H9 (cell line): ENCODE measurements at regions not wholly inside any gene's neighbourhood (a gene's known extent, or its start where the extent isn't known, plus 50 kb on each side); places are given as distances from the start of the nearest gene placed in this dataset.

ENCODE experiments used
- DNase-seq: peaks from one replicate; pipeline ENCODE4 v3.0.0-alpha.2; 2017
- H2AFZ ChIP-seq: one replicate; pipeline ENCODE4 v1.6.1; 2013; ENCODE audit warnings: mild to moderate bottlenecking, low read length, control low read depth, moderate library complexity
- H2AK5ac ChIP-seq: 2 replicates; pipeline ENCODE4 v1.6.1; 2013; ENCODE audit warnings: low read length, control low read depth, mixed read lengths; ENCODE audit not compliant: insufficient read length
- H2BK120ac ChIP-seq: one replicate; pipeline ENCODE4 v1.6.1; 2013; ENCODE audit warnings: low read depth, mild to moderate bottlenecking, low read length, control low read depth, inconsistent platforms; ENCODE audit not compliant: poor library complexity, severe bottlenecking
- H2BK12ac ChIP-seq: 2 replicates; pipeline ENCODE4 v1.6.1; 2013; ENCODE audit warnings: low read length, control low read depth, mixed read lengths, low read depth; ENCODE audit not compliant: insufficient read length
- H2BK15ac ChIP-seq: 2 replicates; pipeline ENCODE4 v1.6.1; 2013; ENCODE audit warnings: low read depth, low read length, control low read depth
- H2BK20ac ChIP-seq: one replicate; pipeline ENCODE4 v1.6.1; 2013; ENCODE audit warnings: low read depth, mild to moderate bottlenecking, low read length, control low read depth, inconsistent platforms; ENCODE audit not compliant: poor library complexity, severe bottlenecking
- H2BK5ac ChIP-seq: 2 replicates; pipeline ENCODE4 v1.6.1; 2013; ENCODE audit warnings: low read length, control low read depth, mixed read lengths; ENCODE audit not compliant: insufficient read length
- H3K14ac ChIP-seq: 2 replicates; pipeline ENCODE4 v1.6.1; 2013; ENCODE audit warnings: low read length, control low read depth; ENCODE audit not compliant: insufficient read depth
- H3K18ac ChIP-seq: 2 replicates; pipeline ENCODE4 v1.6.1; 2013; ENCODE audit warnings: low read depth, mild to moderate bottlenecking, mixed read lengths, low read length, control low read depth; ENCODE audit not compliant: insufficient read length
- H3K23ac ChIP-seq: 2 replicates; pipeline ENCODE4 v1.6.1; 2013; ENCODE audit warnings: low read length, control low read depth, mixed read lengths, low read depth; ENCODE audit not compliant: insufficient read length
- H3K23me2 ChIP-seq: 2 replicates; pipeline ENCODE4 v1.6.1; 2013; ENCODE audit warnings: low read depth, mild to moderate bottlenecking, mixed read lengths, low read length, control low read depth; ENCODE audit not compliant: insufficient read length, poor library complexity, severe bottlenecking
- H3K27ac ChIP-seq: 2 replicates; pipeline ENCODE4 v1.5.1; 2013; ENCODE audit warnings: low read length, control low read depth, mixed read lengths, low read depth; ENCODE audit not compliant: insufficient read length
- H3K27me3 ChIP-seq: 2 replicates; pipeline ENCODE4 v1.6.1; 2013; ENCODE audit warnings: low read length, control low read depth, inconsistent platforms; ENCODE audit not compliant: insufficient read depth
- H3K4ac ChIP-seq: 2 replicates; pipeline ENCODE4 v1.6.1; 2013; ENCODE audit warnings: low read depth, mild to moderate bottlenecking, control low read depth, inconsistent platforms, low read length, moderate library complexity
- H3K4me1 ChIP-seq: 2 replicates; pipeline ENCODE4 v1.6.1; 2013; ENCODE audit warnings: low read length, control low read depth, inconsistent platforms; ENCODE audit not compliant: insufficient read depth
- H3K4me2 ChIP-seq: 2 replicates; pipeline ENCODE4 v1.6.1; 2013; ENCODE audit warnings: low read length, control low read depth, mixed read lengths; ENCODE audit not compliant: insufficient read length, insufficient read depth
- H3K56ac ChIP-seq: 2 replicates; pipeline ENCODE4 v1.6.1; 2013; ENCODE audit warnings: low read depth, mild to moderate bottlenecking, mixed read lengths, low read length, control low read depth; ENCODE audit not compliant: insufficient read length
- H3K79me1 ChIP-seq: 2 replicates; pipeline ENCODE4 v1.6.1; 2013; ENCODE audit warnings: low read depth, mild to moderate bottlenecking, moderate library complexity, low read length, control low read depth, inconsistent platforms; ENCODE audit not compliant: insufficient read depth, poor library complexity, severe bottlenecking
- H3K79me2 ChIP-seq: 2 replicates; pipeline ENCODE4 v1.6.1; 2013; ENCODE audit warnings: low read length, control low read depth, inconsistent platforms; ENCODE audit not compliant: insufficient read depth
- H3K9ac ChIP-seq: 2 replicates; pipeline ENCODE4 v1.6.1; 2013; ENCODE audit warnings: low read length, control low read depth, mixed read lengths; ENCODE audit not compliant: insufficient read length; ENCODE audit errors: extremely low read depth
- H3K9me3 ChIP-seq: one replicate; pipeline ENCODE4 v1.6.1; 2013; ENCODE audit warnings: low read depth, low read length, inconsistent platforms; ENCODE audit not compliant: control insufficient read depth
- H3T11ph ChIP-seq: one replicate; pipeline ENCODE4 v1.6.1; 2013; ENCODE audit warnings: mild to moderate bottlenecking, low read length, control low read depth, inconsistent platforms
- H4K20me1 ChIP-seq: one replicate; pipeline ENCODE4 v1.6.1; 2013; ENCODE audit not compliant: control insufficient read depth, insufficient read length, insufficient read depth
- H4K5ac ChIP-seq: 2 replicates; pipeline ENCODE4 v1.6.1; 2013; ENCODE audit warnings: low read depth, mild to moderate bottlenecking, mixed read lengths, low read length, control low read depth; ENCODE audit not compliant: insufficient read length
- H4K8ac ChIP-seq: replicated peaks from 2 replicates; pipeline ENCODE4 v1.6.1; 2013; ENCODE audit warnings: low read length, control low read depth, mixed read lengths, low read depth; ENCODE audit not compliant: insufficient read length
- H4K91ac ChIP-seq: 2 replicates; pipeline ENCODE4 v1.6.1; 2013; ENCODE audit warnings: low read depth, mild to moderate bottlenecking, moderate library complexity, mixed read lengths, low read length, control low read depth; ENCODE audit not compliant: insufficient read length
- H3K27ac Mint-ChIP-seq, 3 experiments: 2 replicates in 2 of 3; 3 replicates in 1 of 3; pipeline ENCODE4 v1.8.0; 2020 to 2021; ENCODE audit warnings: mixed read lengths in 3 of 3, mild to moderate bottlenecking in 1 of 3, moderate library complexity in 1 of 3
- H3K27me3 Mint-ChIP-seq: 2 replicates; pipeline ENCODE4 v1.8.0; 2021; ENCODE audit warnings: low read depth, mild to moderate bottlenecking, moderate library complexity, mixed read lengths
- H3K36me3 Mint-ChIP-seq, 3 experiments: 2 replicates in 2 of 3; 3 replicates in 1 of 3; pipeline ENCODE4 v1.8.0; 2020 to 2021; ENCODE audit warnings: low read depth in 3 of 3, mixed read lengths in 3 of 3; ENCODE audit not compliant: insufficient read depth in 1 of 3
- H3K4me1 Mint-ChIP-seq, 2 experiments: 2 replicates each; pipeline ENCODE4 v1.8.0; 2020; ENCODE audit warnings: mixed read lengths in 2 of 2
- H3K4me3 Mint-ChIP-seq, 2 experiments: 2 replicates in 1 of 2; 3 replicates in 1 of 2; pipeline ENCODE4 v1.8.0; 2020 to 2021; ENCODE audit warnings: mild to moderate bottlenecking in 2 of 2, mixed read lengths in 2 of 2, moderate library complexity in 1 of 2
- H3K9me3 Mint-ChIP-seq, 2 experiments: 2 replicates in 1 of 2; 3 replicates in 1 of 2; pipeline ENCODE4 v1.8.0; 2020; ENCODE audit warnings: mild to moderate bottlenecking in 2 of 2, mixed read lengths in 2 of 2, moderate library complexity in 1 of 2
- WGBS: extraction: QIAGEN DNeasy Blood & Tissue Kit; methylation state at CpG from one replicate; pipeline ENCODE4 v1.1.7; 2013; ENCODE audit warnings: missing lambda C conversion rate, low lambda C conversion rate, mixed read lengths; ENCODE audit not compliant: insufficient read length; ENCODE audit errors: extremely low coverage; 5-methylcytosine and 5-hydroxymethylcytosine counted together
- TF ChIP-seq, protein P1 (sequence below): fragments of 200-600 bp; sonication (generic); conservative IDR thresholded peaks from 3 replicates; pipeline ENCODE4 v1.8.0; 2021; ENCODE audit warnings: antibody characterized with exemption, mild to moderate bottlenecking

DNA sequence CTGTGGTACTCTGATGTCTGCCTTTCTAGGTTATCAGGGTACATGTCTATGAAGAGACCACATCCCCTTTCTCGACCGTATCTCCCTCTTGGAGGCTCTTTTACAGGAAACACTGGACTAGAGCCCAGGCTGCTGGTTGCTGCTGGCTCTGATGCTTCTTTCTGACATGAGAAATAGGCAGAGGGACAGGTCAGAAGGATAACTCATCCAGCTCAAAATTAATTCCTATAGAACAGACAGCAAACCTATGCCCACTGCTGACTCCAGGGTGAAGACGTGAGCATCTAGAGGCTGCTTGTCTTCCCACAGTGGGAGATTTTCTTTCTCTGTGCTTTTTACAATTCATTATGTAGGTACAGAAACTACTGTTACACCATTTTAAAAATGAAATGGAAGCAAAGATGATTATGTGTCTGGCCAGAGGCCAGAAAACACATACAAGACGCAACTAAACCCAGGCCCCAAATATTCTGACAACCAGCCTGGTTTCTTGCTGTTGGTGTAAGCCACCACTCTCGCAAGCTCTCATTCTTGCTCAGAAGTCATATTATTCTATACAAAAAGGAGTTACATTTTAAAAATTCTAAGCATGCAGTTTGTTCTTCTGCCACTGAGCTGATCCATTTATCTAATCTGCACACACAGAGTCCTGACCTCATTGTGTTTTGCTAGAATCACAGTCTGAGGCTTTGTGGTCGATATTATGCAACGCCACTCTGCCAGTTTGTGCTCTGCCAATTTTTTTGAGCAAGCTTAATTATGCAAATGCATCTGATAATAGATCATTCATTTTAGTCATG lies 424.3 kb downstream of the KIF20B start:
- H3K18ac ChIP-seq = no peak overlapping the region
- no peak overlapping the region for H3K23ac ChIP-seq
- no peak overlapping the region for H3K27ac ChIP-seq
- no peak overlapping the region for H2BK120ac ChIP-seq
- no peak overlapping the region for H3T11ph ChIP-seq
- H3K79me2 ChIP-seq = no peaks in the 10 kb centered on the region
- H2AK5ac ChIP-seq = no peak overlapping the region
- Mint-ChIP-seq H3K9me3 (peaks cover 0 to 1% of the 10 kb centered on the region in 2 experiments; a peak in 4 of 5 replicates), H3K27ac (no peak overlapping the region), H3K27me3 (no peaks in the 10 kb centered on the region), H3K4me3 (no peak overlapping the region), H3K4me1 (no peaks in the 10 kb centered on the region), H3K36me3 (peaks cover 0 to under 1% (median under 1%) of the 10 kb centered on the region in 3 experiments; a peak in 2 of 7 replicates)
- no peak overlapping the region for H4K91ac ChIP-seq
- H3K14ac ChIP-seq = no peak overlapping the region
- no peak overlapping the region for H2AFZ ChIP-seq
- H4K8ac ChIP-seq = no peak overlapping the region
- no peak overlapping the region for H2BK20ac ChIP-seq
- H3K4me1 ChIP-seq = no peaks in the 10 kb centered on the region
- H3K27me3 ChIP-seq = no peaks in the 10 kb centered on the region
- H3K56ac ChIP-seq = no peak overlapping the region
- H3K79me1 ChIP-seq = no peaks in the 10 kb centered on the region
- no peak overlapping the region for H3K4ac ChIP-seq
- H3K23me2 ChIP-seq = no peaks in the 10 kb centered on the region
- no peak overlapping the region for H2BK5ac ChIP-seq
- H4K20me1 ChIP-seq = no peaks in the 10 kb centered on the region
- TF ChIP-seq, protein P1, sequence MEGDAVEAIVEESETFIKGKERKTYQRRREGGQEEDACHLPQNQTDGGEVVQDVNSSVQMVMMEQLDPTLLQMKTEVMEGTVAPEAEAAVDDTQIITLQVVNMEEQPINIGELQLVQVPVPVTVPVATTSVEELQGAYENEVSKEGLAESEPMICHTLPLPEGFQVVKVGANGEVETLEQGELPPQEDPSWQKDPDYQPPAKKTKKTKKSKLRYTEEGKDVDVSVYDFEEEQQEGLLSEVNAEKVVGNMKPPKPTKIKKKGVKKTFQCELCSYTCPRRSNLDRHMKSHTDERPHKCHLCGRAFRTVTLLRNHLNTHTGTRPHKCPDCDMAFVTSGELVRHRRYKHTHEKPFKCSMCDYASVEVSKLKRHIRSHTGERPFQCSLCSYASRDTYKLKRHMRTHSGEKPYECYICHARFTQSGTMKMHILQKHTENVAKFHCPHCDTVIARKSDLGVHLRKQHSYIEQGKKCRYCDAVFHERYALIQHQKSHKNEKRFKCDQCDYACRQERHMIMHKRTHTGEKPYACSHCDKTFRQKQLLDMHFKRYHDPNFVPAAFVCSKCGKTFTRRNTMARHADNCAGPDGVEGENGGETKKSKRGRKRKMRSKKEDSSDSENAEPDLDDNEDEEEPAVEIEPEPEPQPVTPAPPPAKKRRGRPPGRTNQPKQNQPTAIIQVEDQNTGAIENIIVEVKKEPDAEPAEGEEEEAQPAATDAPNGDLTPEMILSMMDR = no peak
- no peak overlapping the region for H3K4me2 ChIP-seq
- H3K9me3 ChIP-seq = no peaks in the 10 kb centered on the region
- no peak overlapping the region for H2BK12ac ChIP-seq
- no peak overlapping the region for H3K9ac ChIP-seq
- no peak overlapping the region for H4K5ac ChIP-seq
- DNase-seq = no peak
- WGBS = no CpG with 5 or more reads among the region's 7 CpGs
- no peak overlapping the region for H2BK15ac ChIP-seq
